ENCODE measurements at regions not wholly inside any gene's neighbourhood (a gene's known extent, or its start where the extent isn't known, plus 50 kb on each side); places are given as distances from the start of the nearest gene placed in this dataset.

DNA sequence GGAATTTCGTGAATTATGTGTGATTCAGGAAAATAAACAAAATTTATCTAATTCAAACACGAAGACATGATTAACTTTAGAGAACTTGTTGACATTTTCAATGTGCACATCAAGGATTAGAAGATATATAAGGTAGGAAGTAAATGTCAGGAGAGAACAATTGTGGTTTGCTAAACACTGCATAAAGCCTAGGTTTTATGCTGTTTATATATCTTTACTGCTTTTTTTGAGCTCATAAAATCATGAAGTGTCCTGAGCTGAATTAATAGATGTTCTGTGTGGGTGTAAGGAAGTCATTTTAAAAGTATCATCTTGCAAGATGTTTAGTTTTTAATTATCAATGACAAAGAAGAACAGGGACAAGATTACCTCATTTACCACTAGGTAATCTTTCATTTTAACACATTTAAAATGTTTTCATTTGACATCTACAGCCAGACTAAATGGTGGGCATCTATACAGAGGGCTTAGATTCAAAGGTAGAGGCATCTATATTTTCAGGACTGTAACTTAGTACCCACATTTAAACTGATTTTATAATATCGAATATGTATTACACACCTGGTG, 382.8 kb downstream of the ADAMTS20 start (continued):
- TF ChIP-seq IKZF3 (tag by site-specific recombination; IDR thresholded peaks at IDR 0.05) (peak; percentile 95), ZNF707 (tag by site-specific recombination; IDR thresholded peaks at IDR 0.05) (no peak), ZNF830 (tag by site-specific recombination; IDR thresholded peaks at IDR 0.05; ENCODE audit: low read depth) (no peak), ZBTB7A (tag by site-specific recombination; IDR thresholded peaks at IDR 0.05; ENCODE audit: low read depth) (no peak), ZEB2 (tag by site-specific recombination; IDR thresholded peaks at IDR 0.05) (no peak; the same call in 1 of the 2 replicates), ZNF175 (tag by site-specific recombination; IDR thresholded peaks at IDR 0.05) (no peak), ZNF654 (tag by site-specific recombination; IDR thresholded peaks at IDR 0.05; ENCODE audit: low read depth) (0 out of 2 replicates have a peak, but pooled peaks have one; percentile 3), ZNF423 (tag by site-specific recombination; IDR thresholded peaks at IDR 0.05) (no peak), SP7 (tag by site-specific recombination; IDR thresholded peaks at IDR 0.05) (no peak), ZBTB20 (tag by site-specific recombination; IDR thresholded peaks at IDR 0.05) (no peak), TCF7L2 (IDR thresholded peaks at IDR 0.05; ENCODE audit: borderline replicate concordance, low read depth, low read length) (peak; percentile 27; the same call in 1 of the 2 replicates), SETDB1 (IDR thresholded peaks at IDR 0.05; ENCODE audit: insufficient read length, low read length) (no peak), ZBTB8A (tag by site-specific recombination; IDR thresholded peaks at IDR 0.05) (0 out of 2 replicates have a peak, but pooled peaks have one; percentile 15), ZNF335 (tag by site-specific recombination; conservative IDR thresholded peaks at IDR 0.05) (no peak), ZNF837 (tag by site-specific recombination; IDR thresholded peaks at IDR 0.05) (no peak), ZNF133 (tag by site-specific recombination; IDR thresholded peaks at IDR 0.05) (no peak), ZNF626 (tag by site-specific recombination; IDR thresholded peaks at IDR 0.05) (no peak), ZNF514 (tag by site-specific recombination; IDR thresholded peaks at IDR 0.05) (no peak), SP3 (tag by site-specific recombination; IDR thresholded peaks at IDR 0.05) (no peak), ZNF843 (tag by site-specific recombination; IDR thresholded peaks at IDR 0.05) (peak; percentile 99), ZNF366 (tag by site-specific recombination; conservative IDR thresholded peaks at IDR 0.05) (peak; percentile 71), ZNF629 (tag by site-specific recombination; IDR thresholded peaks at IDR 0.05) (0 out of 2 replicates have a peak, but pooled peaks have one; percentile 22), ZNF114 (tag by site-specific recombination; IDR thresholded peaks at IDR 0.05) (no peak), ZNF677 (tag by site-specific recombination; IDR thresholded peaks at IDR 0.05) (no peak), KLF1 (tag by site-specific recombination; IDR thresholded peaks at IDR 0.05) (no peak), ZNF777 (tag by site-specific recombination; IDR thresholded peaks at IDR 0.05; ENCODE audit: borderline replicate concordance) (no peak)
- TF ChIP-seq, protein P1, sequence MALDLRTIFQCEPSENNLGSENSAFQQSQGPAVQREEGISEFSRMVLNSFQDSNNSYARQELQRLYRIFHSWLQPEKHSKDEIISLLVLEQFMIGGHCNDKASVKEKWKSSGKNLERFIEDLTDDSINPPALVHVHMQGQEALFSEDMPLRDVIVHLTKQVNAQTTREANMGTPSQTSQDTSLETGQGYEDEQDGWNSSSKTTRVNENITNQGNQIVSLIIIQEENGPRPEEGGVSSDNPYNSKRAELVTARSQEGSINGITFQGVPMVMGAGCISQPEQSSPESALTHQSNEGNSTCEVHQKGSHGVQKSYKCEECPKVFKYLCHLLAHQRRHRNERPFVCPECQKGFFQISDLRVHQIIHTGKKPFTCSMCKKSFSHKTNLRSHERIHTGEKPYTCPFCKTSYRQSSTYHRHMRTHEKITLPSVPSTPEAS (tag by site-specific recombination; IDR thresholded peaks at IDR 0.05), result no peak
- TF ChIP-seq, protein P2, sequence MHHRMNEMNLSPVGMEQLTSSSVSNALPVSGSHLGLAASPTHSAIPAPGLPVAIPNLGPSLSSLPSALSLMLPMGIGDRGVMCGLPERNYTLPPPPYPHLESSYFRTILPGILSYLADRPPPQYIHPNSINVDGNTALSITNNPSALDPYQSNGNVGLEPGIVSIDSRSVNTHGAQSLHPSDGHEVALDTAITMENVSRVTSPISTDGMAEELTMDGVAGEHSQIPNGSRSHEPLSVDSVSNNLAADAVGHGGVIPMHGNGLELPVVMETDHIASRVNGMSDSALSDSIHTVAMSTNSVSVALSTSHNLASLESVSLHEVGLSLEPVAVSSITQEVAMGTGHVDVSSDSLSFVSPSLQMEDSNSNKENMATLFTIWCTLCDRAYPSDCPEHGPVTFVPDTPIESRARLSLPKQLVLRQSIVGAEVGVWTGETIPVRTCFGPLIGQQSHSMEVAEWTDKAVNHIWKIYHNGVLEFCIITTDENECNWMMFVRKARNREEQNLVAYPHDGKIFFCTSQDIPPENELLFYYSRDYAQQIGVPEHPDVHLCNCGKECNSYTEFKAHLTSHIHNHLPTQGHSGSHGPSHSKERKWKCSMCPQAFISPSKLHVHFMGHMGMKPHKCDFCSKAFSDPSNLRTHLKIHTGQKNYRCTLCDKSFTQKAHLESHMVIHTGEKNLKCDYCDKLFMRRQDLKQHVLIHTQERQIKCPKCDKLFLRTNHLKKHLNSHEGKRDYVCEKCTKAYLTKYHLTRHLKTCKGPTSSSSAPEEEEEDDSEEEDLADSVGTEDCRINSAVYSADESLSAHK (tag by site-specific recombination; IDR thresholded peaks at IDR 0.05), result peak; percentile 92
- TF ChIP-seq, protein P3, sequence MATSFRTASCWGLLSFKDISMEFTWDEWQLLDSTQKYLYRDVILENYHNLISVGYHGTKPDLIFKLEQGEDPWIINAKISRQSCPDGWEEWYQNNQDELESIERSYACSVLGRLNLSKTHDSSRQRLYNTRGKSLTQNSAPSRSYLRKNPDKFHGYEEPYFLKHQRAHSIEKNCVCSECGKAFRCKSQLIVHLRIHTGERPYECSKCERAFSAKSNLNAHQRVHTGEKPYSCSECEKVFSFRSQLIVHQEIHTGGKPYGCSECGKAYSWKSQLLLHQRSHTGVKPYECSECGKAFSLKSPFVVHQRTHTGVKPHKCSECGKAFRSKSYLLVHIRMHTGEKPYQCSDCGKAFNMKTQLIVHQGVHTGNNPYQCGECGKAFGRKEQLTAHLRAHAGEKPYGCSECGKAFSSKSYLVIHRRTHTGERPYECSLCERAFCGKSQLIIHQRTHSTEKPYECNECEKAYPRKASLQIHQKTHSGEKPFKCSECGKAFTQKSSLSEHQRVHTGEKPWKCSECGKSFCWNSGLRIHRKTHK (tag by site-specific recombination; IDR thresholded peaks at IDR 0.05), result no peak
- TF ChIP-seq, protein P4, sequence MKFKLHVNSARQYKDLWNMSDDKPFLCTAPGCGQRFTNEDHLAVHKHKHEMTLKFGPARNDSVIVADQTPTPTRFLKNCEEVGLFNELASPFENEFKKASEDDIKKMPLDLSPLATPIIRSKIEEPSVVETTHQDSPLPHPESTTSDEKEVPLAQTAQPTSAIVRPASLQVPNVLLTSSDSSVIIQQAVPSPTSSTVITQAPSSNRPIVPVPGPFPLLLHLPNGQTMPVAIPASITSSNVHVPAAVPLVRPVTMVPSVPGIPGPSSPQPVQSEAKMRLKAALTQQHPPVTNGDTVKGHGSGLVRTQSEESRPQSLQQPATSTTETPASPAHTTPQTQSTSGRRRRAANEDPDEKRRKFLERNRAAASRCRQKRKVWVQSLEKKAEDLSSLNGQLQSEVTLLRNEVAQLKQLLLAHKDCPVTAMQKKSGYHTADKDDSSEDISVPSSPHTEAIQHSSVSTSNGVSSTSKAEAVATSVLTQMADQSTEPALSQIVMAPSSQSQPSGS (tag by site-specific recombination; IDR thresholded peaks at IDR 0.05; ENCODE audit: low read depth), result peak; percentile 77
- TF ChIP-seq, protein P5, sequence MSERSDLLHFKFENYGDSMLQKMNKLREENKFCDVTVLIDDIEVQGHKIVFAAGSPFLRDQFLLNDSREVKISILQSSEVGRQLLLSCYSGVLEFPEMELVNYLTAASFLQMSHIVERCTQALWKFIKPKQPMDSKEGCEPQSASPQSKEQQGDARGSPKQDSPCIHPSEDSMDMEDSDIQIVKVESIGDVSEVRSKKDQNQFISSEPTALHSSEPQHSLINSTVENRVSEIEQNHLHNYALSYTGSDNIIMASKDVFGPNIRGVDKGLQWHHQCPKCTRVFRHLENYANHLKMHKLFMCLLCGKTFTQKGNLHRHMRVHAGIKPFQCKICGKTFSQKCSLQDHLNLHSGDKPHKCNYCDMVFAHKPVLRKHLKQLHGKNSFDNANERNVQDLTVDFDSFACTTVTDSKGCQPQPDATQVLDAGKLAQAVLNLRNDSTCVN (tag by site-specific recombination; optimal IDR thresholded peaks at IDR 0.05), result no peak
- TF ChIP-seq, protein P6, sequence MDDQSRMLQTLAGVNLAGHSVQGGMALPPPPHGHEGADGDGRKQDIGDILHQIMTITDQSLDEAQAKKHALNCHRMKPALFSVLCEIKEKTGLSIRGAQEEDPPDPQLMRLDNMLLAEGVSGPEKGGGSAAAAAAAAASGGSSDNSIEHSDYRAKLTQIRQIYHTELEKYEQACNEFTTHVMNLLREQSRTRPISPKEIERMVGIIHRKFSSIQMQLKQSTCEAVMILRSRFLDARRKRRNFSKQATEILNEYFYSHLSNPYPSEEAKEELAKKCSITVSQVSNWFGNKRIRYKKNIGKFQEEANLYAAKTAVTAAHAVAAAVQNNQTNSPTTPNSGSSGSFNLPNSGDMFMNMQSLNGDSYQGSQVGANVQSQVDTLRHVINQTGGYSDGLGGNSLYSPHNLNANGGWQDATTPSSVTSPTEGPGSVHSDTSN (CRISPR knock-in tag; IDR thresholded peaks at IDR 0.05), result no peak
